ENCODE measurements at regions not wholly inside any gene's neighbourhood (a gene's known extent, or its start where the extent isn't known, plus 50 kb on each side); places are given as distances from the start of the nearest gene placed in this dataset.

GRCh38 chr12:24645254-24645653 is 303.6 kb downstream of the BCAT1 start:
- no peak for TF ChIP-seq CTCF (IDR thresholded peaks at IDR 0.05; ENCODE audit: insufficient read depth, low read depth, low read length)
- no peak for TF ChIP-seq EZH2 (IDR thresholded peaks at IDR 0.05; ENCODE audit: insufficient read depth, low read length)
